Left ventricle myocardium superior (tissue), 1 donor: ENCODE measurements at regions not wholly inside any gene's neighbourhood (a gene's known extent, or its start where the extent isn't known, plus 50 kb on each side); places are given as distances from the start of the nearest gene placed in this dataset.

Experiments used
- ATAC-seq: fragments of 200-7000 bp; cut with Tn5 transposase; one replicate; pipeline ENCODE4 v1.9.1; 2020; ENCODE audit warnings: mild to moderate bottlenecking, moderate library complexity
- DNase-seq: peaks from one replicate; pipeline ENCODE4 v3.0.0-alpha.2; 2020
- intact Hi-C: fragments of 100-400 bp; cut with micrococcal nuclease; formaldehyde crosslinking; loops from one replicate; pipeline ENCODE4 v1.11.0; 2022
- donor health status: DM: no; HTN: yes; CAD: no; lungs with severe emphysema.

DNA sequence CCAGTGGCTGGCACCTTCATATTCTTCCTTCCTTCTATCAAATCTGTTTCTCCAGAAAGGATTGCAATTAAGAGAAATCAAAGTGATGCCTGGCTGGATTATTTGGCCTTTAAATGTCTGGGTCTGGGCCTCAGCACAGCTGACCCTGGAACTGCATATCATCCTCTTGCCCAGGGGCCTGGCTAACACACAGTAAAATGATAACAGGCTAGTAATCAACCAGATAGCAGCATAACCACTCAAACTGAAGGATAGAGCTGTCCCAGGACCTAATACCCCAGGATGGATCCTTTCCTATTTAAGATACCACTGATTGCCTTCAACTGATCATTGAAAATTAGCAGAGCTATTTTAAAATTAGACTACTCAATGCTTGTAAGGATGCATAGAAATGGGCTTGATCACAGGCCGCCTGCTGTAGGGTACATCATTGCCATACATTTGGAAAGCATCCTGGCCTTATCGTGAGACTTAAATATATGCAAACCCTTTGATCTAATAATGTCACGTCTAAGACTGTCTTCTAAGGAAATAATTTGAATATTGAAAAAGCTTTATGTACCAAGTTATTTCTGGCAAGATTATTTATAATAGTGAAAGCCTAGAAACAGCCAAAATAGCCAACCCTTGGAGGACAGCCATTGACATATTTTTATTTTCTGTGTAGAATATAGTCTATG, 144.0 kb upstream of the CHST15 start:
- intact Hi-C loops: no loop called here
- ATAC-seq (no peak), DNase-seq (no peak)

DNA sequence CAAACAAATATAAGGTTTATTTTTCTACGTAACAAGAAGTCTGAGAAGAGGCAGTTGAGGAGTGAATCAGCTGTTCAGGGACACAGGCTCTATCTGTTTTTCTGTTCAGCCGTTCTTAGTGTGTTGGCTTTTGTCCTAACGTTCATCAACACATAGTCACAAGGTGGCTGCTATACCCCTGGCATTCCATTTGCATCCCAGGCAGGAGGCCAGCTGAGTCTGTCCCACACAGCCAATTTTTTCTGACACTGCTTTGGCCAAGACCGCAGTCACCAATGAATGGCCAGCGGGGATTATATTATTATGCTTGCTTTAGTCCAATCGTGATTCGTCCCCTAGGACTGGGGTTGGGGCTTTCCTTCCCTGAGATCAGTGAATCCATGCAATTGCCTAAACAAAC, 143.4 kb upstream of the CHST15 start:
- ATAC-seq (peak; percentile 50), DNase-seq (no peak)
- intact Hi-C loops: no loop called here

DNA sequence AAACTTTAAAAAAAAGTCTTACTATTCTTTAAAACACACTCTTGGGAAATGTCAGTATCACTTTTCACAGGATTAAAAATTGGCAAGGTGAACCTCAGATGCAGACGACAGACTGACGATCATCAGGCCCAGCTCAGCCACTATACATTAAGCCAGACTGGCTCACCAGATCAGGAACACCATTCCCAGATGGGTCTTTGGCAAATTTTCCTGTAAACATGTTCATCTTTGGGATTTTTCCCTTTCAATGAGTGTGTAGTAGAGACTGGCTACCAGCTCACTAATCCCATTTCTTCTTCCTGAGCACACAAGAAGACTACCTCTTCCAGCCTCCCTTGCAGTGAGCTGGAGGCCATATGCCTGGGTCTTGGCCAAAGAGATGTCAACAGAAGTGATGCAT, 142.7 kb upstream of the CHST15 start:
- no peak for ATAC-seq
- no peak for DNase-seq
- intact Hi-C loops: no loop called here

- ATAC-seq (no peak), DNase-seq (no peak)
These were observed 141.8 kb upstream of the CHST15 start for GRCh38 chr10:124235232-124235631.

DNA sequence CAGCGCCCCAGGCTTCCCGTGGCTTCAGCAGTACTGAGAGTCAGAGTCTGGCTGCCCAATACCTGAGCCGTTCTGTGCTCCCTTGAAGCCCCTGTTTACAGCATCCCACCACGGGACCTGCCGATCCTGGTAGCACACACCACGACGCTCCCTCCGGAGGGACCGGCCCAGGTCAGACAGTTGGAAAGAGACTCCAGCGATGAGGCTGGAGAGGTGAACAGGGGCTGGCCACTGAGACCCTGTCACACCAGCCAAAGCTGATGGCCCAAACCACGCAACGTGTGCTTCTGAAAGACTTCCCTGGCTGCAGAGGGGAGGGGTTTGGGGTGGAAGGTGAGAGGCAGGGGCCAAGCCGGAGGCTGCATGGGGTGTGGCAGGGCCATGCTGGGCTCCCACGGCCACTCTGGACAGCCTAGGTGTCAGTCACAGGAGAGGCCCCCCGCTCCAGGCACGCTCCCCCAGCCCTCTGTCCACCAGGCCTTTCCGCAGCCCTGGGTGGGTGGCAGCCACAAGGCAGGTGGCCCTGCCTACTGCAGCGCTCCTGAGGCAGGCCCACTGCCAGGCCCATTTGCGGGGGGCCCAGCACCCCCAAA, 140.2 kb upstream of the CHST15 start:
- ATAC-seq (no peak), DNase-seq (no peak)
- intact Hi-C loops: no loop called here

More at GRCh38 chr10:124235232-124235631, 141.8 kb upstream of the CHST15 start:
- intact Hi-C loops: no loop called here

DNA sequence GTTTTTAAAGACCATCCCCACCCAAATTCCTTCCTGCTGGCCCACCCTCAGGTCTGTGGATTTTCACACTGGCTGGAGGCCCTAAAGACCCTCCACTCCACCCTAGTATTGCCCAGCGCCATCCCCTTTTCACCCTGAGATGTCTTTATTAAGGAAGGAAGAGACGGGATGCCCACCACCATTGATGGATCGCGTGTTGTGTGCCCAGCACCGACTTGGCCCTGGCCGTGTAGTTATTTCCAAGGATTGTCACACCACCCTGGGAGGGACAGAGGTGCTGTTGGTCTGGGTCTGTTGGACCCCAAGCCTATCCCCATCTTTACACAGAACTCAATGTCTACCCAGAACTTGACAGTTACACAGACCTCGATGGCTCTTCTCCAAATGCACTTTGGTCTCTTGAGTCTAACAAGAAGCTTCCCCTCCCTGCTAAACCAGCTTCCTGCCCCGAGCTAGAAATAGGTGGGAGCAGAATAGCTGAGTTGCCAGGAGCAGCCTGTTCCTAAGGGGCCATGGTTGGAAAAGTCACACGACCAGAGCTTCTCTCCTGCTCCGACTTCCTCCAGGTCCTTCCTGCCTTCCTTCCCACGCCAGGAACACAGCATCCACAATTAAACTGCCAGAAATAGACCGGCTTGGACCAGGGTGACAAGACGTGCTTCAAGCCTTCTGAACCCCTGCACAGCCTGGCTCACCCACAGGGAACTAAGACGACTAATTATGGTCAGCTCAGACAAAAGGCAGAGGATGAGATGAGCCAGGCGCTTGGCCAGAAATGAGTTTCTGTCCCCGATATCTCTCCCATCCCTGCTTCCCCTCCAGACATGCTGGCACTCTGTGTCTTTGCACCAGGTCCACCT, 139.5 kb upstream of the CHST15 start:
- intact Hi-C loops: no loop called here
- DNase-seq: no peak
- ATAC-seq: peak; percentile 57

DNA sequence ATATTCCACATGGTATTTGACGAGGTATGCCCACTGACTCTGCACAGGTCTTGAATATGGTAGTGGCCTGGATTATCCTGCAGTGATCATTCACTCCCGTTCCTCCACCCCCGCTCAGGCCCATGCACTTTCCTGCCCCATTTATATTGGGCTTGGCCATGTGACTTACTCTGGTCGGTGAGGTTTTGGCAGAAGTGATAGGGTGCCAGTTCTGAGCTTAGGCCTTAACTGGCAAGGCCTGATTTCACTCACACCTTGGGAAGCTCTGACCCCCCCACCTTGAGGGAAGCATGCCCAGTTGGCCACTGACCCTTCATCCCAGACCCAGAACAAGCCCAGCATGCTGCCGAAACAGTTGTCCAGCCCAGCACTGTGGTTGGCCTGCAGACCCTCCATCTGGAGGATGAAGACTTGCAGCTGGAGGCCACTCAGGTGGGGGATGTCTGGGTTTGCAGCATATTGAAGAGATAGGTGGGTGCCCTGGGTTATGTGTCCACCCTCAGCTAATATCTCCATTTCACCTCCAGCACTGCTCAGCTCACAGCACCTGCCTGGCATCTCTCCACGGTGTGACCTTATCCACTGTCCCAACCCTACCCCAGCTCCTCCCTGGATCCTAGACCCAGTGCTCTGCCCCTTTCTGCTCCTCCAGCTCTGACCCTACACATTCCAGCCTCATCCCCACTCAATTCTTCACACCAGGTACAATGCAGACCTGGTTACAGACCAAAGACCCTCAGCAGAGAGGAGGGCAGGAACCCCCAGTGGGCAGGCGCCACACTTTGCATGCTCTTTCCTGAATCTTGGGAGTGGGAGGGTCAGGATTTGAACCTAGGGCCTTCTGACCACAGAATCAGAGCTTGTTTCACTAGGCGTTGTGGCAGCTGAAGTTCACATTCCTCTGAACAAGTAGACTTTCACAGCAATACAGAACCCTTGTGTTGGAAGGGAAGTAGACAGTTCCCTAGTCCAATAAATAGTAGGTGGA, 138.1 kb upstream of the CHST15 start:
- DNase-seq (no peak), ATAC-seq (no peak)
- intact Hi-C loops: no loop called here

- DNase-seq (no peak), ATAC-seq (no peak)
- intact Hi-C loops: no loop called here
These were observed 137.3 kb upstream of the CHST15 start for GRCh38 chr10:124230635-124231167.

GRCh38 chr10:124229989-124230634, 136.7 kb upstream of the CHST15 start:
- ATAC-seq (no peak), DNase-seq (no peak)
- intact Hi-C loops: no loop called here

DNA sequence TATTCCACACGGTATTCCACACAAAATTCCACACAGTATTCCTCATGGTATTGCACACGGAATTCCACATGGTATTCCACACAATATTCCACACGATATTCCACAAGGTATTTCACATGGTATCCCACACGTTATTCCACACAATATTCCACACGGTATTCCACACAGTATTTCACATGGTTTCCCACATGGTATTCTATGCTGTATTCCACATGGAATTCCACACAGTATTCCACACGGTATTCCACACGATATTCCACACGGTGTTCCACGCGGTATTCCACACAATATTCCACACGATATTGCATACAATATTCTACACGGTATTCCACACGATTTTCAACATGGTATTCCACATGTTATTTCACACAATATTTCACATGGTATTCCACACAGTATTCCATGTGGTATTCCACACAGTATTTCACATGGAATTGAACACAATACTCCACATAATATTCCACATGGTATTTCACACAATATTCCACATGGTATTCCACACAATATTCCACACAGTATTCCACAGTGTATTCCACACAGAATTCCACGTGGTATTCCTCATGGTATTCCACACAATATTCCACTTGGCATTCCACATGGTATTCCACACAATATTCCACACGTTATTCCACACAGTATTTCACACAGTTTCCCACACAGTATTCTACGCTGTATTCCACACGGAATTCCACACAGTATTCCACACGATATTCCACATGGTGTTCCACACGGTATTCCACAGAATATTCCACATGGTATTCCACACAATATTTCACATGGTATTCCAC, 136.0 kb upstream of the CHST15 start:
- DNase-seq: no peak
- ATAC-seq: no peak
- intact Hi-C loops: no loop called here

- intact Hi-C loops: no loop called here
- ATAC-seq: no peak
- DNase-seq: no peak
These were observed 135.1 kb upstream of the CHST15 start for GRCh38 chr10:124228471-124228870.

GRCh38 chr10:124227988-124228387, 134.6 kb upstream of the CHST15 start:
- no peak for ATAC-seq
- intact Hi-C loops: no loop called here

DNA sequence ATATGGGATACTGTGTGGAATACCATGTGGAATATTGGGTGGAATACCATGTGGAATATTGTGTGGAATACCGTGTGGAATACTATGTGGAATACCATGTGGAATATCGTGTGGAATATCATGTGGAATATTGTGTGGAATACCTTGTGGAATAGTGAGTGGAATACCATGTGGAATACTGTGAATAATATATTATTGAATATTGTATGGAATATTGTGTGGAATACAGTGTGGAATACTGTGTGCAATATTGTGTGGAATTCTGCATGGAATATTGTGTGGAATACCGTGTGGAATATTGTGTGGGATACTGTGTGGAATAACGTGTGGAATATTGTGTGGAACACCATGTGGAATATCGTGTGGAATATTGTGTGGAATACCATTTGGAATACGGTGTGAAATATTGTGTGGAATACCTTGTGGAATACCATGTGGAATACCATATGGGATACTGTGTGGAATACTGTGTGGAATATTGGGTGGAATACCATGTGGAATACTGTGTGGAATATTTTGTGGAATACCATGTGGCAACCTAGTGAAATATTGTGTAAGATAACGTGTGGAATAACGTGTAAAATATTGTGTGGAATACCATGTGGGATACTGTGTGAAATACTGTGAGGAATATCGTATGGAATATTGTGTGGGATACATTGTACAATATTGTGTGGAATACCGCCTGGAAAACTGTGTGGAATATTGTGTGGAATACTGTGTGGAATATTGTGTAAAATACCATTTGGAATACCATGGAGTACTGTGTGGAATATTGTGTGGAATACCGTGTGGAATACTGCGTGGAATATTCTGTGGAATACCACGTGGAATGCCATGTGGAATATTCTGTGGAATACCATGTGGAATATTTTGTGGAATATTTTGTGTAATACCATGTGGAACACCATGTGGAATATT, 133.9 kb upstream of the CHST15 start:
- no peak for ATAC-seq
- intact Hi-C loops: no loop called here
- DNase-seq: no peak

More at GRCh38 chr10:124227988-124228387, 134.6 kb upstream of the CHST15 start:
- DNase-seq: no peak

GRCh38 chr10:124226271-124227054, 133.1 kb upstream of the CHST15 start:
- no peak for DNase-seq
- ATAC-seq: no peak
- intact Hi-C loops: no loop called here

GRCh38 chr10:124225467-124226270, 132.3 kb upstream of the CHST15 start:
- ATAC-seq (no peak), DNase-seq (no peak)
- intact Hi-C loops: no loop called here
